Stimulated activated CD4-positive, alpha-beta T cell treated with anti-CD3 and anti-CD28 coated beads, Interleukin-15, amount 100 ng/mL, for 48 hours (primary cell): ENCODE measurements at regions not wholly inside any gene's neighbourhood (a gene's known extent, or its start where the extent isn't known, plus 50 kb on each side); places are given as distances from the start of the nearest gene placed in this dataset.

Experiments used
- DNase-seq, 2 donors: peaks; one replicate each; pipeline ENCODE4 v3.0.0-alpha.2; 2020; ENCODE audit warnings: low read depth in 2 of 2

DNA sequence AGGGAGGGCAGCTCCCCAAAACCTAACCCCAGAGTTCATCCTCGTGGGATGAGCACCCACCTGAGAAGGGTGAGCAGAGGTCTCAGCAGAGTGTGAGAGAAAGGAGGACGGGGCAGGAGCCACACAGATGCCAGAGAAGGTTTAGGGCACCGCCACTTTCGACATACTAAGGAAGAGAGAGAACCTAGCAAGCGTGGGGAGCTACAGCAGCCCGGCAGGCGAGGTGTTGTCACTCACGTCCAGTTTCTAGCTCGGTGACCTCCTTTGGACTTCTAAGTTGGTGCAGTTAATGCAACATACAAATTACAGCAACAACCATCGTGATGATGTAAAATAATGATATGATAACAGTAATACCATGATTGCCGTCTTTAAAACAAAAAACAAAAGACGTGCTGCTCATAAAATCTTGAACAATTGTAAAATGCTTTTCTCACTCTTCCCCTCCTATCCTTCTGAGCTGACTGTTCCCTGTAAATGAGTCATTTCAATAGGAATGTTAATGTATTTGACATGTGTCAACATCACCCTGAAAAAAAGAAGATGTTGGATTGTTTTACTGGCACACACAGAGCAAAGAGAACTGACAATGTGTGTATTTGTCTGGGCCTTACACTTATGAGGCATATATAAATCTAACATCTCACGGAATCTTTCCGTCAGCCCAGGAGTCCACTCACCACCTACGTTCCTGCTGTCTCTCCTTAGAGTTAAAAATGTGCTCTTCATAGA, 158.2 kb upstream of the MAF start:
- no peak for DNase-seq

DNA sequence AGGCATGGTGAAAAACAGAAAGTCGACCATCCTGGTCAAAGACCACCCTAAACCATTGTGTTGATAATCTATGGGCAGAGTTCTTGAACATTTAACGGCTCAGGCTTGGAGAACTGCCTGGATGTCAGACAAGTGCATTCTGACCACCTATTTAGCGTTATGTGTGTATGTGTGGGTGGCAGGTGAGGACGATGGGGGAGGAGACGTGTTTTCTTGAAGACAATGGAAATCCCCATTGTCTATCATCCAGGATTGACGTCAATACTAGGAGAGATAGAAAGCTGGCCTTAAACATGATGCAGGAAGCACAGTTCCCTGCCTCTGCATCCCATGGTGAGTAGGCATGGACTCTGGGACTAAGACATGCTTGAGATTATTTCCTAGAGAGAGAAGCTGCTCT, 157.4 kb upstream of the MAF start:
- no peak for DNase-seq

GRCh38 chr16:79757163-79757562, 156.6 kb upstream of the MAF start:
- no peak for DNase-seq

DNA sequence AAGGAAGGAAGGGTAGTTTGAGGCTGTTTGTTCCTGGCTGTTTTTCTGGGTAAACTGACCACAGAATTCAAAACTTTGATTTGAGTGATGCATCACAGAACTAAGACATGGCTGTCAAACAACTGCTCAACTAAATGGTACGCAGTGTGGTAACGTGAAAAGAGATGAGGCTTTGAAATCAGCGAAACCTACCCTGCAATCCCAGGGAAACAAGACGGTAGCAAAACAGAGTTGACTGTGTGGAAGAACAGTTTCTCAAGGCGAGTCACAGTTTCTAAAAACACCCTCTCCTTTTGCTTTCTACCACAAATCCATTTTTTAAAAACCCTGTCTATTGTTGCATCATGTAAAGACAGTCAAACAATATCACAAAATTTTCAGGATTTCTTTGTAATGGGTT, 156.0 kb upstream of the MAF start:
- no peak for DNase-seq

DNA sequence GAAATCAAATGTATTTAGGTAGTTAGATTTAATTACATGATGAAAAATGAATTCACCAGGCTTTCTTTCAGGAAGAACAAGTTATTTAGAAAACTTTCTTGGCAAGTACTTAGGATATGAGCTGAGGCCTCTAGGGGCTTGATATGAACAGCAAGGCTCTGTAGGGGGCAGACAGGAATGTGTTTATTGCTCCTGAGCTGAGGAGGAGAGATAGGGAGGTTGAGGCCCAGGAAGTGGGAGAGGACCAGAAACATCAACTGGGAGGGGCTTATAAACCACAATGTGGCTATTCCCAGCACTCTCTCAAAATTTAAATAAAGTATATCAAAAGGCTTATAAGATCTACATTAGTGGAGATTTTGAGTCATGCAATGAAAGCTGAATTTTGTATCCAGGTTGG, 154.0 kb upstream of the MAF start:
- DNase-seq: no peak

- no peak for DNase-seq
These were observed 153.5 kb upstream of the MAF start for GRCh38 chr16:79754081-79754480.

GRCh38 chr16:79753286-79753685, 152.7 kb upstream of the MAF start:
- DNase-seq: no peak

- no peak for DNase-seq
These were observed 151.9 kb upstream of the MAF start for GRCh38 chr16:79752396-79752795.

DNA sequence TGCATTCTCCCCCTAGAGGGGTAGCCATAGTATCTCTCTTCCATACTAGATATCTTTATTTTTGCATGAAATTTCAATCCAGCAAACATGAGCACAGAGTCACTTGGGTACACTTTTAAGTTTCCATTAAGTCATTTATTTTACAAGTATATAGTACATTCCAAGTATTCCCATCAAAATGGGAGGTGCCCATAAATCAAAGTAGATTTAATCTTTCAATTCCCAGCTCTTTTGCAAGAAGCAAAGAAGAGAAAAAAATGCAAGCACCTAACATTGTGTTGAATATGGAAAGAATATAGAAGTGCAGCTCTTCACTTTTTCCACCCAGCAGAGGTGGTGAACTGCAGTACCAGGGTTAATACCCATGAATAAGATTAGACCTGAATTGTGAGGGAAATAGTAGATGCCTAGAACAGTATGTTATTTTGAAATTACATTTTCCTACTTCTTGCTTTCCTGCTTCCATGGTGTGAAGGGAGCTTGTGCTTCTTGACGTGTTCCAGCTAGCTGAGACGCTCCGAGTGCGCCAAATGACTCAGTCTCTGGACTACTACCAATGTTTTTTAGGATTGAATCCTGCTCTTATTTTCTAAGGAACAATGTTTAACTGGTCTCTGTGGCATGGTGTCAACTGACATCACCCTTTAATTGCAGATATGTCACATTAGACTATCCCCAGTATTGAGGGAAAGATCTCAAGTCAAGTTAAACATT, 151.1 kb upstream of the MAF start:
- no peak for DNase-seq

DNA sequence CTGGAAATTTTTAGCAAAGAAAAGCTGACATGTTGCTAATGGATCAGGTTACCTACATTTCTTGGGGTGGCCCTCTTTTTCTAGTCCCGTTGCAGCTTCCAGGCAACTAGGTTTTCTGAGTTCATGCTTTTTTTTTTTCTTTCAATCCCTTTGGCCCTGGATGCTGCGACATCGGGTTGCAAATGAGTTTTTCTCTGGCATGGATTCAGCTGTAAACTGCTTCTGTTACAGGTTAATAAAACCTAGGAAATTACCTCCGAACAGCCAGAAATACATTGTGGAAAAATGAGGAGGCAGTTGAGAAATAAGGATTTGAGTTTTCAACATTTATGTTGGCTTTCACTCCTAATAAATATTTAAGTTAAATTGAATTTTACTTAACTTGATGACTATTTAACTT, 149.8 kb upstream of the MAF start:
- no peak for DNase-seq

GRCh38 chr16:79748629-79749028, 148.1 kb upstream of the MAF start:
- DNase-seq: no peak

DNA sequence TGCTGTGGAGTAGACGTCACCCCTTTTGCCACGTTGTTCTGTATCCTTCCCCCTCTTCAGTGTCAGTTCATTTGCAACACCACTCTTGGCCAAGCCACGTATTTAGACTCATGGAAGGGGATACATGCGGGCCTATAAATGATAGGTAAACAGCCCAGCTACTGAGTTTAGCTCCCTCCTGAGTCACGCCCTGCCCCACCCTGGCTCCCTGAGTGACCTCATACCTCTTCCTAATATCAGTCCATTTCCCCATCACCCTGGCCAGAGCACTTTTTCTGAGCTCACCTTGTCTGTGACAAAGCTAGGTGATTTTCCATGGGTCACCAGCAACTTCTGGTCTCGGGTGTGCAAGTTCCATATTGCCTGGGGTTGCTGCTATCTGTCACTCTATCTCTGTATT, 147.2 kb upstream of the MAF start:
- no peak for DNase-seq

GRCh38 chr16:79740252-79740651, 139.7 kb upstream of the MAF start:
- DNase-seq: no peak

GRCh38 chr16:79735271-79735670, 134.7 kb upstream of the MAF start:
- DNase-seq: no peak

DNA sequence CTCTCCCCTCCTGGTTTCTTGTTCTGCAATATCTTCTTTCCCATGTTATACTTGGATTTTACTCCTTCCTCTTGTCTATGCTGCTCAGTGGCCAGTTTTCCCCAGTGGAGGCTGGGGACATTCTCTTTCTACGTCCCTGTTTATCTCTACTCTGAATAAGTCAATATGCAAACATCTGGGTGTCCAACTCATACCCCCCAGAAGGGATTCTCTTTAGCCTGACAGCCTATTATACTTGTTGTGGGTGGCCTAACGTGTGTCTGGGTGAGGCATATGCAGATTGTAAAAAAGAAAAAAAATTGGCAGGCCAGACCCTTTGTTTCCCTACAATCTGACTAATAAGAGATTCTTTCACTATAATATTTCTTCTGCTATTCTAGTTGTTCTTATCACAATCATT, 134.2 kb upstream of the MAF start:
- no peak for DNase-seq

DNA sequence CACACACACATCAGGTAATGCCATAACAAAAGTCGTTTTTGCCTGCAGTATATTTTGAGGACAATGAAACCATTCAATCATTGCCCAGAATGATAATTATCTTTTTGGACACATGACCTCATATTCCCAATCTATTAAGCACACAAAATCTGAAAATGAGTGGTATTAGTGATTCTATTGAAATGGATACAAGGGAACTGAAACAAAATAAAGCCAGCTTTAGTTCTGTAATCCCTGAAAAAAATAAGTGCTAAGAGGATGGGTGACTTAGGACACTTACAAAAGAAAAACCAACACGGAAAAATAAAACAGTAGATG, 128.3 kb upstream of the MAF start:
- DNase-seq: no peak

DNA sequence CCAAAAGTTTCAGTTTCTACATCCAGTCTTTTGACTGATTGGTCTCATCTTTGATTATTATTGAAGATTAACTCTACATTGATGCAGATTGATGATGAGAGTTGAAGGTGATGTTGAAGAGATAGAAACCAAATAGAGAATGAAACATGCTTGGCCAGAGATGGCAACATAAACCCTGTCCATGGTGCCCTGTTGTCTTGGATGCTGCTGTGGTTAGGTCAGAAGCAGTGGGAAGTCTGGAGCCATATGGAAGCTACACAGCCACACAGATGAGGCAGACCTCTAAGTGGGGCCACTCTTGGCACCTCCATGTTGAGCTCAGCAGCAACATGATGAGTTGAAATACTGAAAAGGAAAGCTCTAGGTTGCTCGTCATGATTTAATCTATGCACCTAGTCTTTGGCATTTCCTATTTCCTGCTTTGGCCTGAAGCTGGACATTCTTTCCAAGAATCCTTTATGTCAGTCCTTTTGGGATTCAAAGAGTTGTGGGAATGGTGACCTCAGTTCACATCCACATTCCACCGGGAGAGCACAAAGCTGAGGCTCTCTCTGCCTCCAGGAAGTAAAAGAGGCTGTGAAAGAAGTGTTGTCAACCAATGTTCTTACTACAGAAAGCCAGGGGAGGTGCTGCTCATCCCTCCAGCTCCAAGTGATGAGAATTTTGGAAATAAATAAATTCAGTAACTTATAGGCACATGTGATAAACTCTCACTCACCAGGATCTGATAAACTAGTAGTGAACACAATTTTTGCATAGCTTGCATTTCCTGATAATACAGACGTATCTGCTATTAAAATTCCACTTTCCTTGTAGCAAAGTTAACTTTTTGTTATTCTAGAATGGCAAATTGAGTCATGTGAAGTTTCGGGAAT, 127.7 kb upstream of the MAF start:
- DNase-seq: no peak

DNA sequence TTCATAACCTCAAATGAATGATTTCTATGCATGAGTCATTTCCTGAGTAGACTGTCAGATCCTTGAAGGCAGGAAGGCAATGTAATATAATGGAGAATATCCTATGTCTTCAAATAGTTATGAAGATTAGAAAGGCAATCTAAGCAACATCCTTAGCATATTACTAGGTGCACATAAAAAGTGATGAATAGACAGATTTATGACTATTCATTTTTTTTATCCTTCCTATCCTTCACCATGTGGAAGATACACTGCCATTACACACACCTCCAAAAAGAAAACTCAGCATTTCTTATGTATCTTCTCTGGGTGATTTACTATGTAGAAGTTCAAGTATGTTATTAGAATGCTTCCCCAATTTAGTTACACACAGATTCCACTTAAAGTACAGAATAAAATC, 126.4 kb upstream of the MAF start:
- no peak for DNase-seq

GRCh38 chr16:79725051-79725450, 124.5 kb upstream of the MAF start:
- no peak for DNase-seq

DNA sequence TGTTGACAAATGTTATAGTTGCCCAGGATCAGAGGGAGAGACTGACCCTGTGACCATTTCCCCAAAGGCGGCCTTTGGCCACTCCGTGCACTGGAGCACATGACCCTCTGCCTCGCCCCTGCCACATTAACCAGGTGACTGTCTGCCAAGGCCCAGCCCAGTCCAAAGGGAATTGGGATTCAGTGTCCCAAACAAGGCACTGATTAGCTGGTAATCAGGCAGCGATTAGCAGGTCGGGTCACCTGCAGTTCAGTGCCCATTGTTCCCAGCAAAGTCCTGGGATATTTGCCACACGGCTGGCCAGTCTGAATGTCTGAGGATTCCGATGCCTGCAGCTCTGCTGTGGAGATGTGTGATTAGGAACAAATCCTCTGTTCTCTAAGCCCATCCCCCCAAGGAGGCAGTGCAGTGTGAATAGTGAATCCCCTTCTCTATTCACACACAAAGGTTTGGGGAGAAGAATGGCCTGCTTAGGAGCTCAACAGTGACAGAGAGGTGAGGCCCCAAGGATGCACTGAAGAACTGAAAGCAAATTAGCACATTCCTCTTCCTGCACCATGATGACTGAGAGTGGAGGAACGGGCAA, 123.1 kb upstream of the MAF start:
- DNase-seq: no peak

DNA sequence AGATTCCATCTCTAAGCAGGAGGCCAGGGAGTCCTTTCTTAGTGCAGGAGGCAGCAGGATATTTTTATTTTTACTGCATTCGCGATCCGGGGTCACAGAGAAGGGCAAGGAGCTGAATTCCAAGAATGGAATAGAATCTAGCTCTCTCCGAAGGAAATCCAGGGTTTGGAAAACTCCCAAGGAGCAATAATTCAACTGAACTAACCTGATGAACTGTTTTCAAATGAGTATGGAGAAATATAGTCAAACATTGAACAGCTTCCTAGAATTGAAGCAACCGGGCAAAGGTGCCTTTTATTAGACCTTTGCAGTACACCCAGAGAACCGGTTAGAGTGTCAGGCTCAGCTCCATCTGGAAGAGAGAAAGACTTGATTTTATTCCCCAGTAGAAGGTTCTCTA, 120.7 kb upstream of the MAF start:
- no peak for DNase-seq

GRCh38 chr16:79717333-79718137, 117.0 kb upstream of the MAF start:
- no peak for DNase-seq
